ENCODE measurements at regions not wholly inside any gene's neighbourhood (a gene's known extent, or its start where the extent isn't known, plus 50 kb on each side); places are given as distances from the start of the nearest gene placed in this dataset.

- Histone ChIP-seq H3K27me3 (ENCODE audit: control insufficient read depth, insufficient read depth, low read length) (no peaks in the 10 kb centered on the region), H3K4me3 (ENCODE audit: low read depth, low read length) (no peak overlapping the region), H3K36me3 (ENCODE audit: control insufficient read depth, insufficient read depth, low read length) (no peaks in the 10 kb centered on the region)
- DNase-seq (ENCODE audit: low read depth) = no peak
- ChIA-PET POLR2A (no interaction called here), CTCF (interaction anchor here (0.6 to 0.9 kb wide), 3 partner anchors 10 to 110 kb away, joined by 3 read pairs; no protein-coding TSS in a partner anchor)
- no peak for TF ChIP-seq CTCF (IDR thresholded peaks at IDR 0.05; ENCODE audit: insufficient read depth, low read depth, low read length)
These were observed 301.8 kb downstream of the C1D start for GRCh38 chr2:67760995-67761394.

GRCh38 chr2:67771380-67771779 lies 291.4 kb downstream of the C1D start:
- Histone ChIP-seq H3K27me3 (ENCODE audit: control insufficient read depth, insufficient read depth, low read length) (no peaks in the 10 kb centered on the region), H3K4me3 (ENCODE audit: low read depth, low read length) (no peak overlapping the region), H3K36me3 (ENCODE audit: control insufficient read depth, insufficient read depth, low read length) (no peaks in the 10 kb centered on the region)
- CTCF ChIA-PET = interaction anchor here (0.7 to 2.2 kb wide), 2 partner anchors 9 to 10 kb away, joined by 3 to 4 read pairs; no protein-coding TSS in a partner anchor
- no peak for DNase-seq (ENCODE audit: low read depth)
- no peak for TF ChIP-seq CTCF (IDR thresholded peaks at IDR 0.05; ENCODE audit: insufficient read depth, low read depth, low read length)
- POLR2A ChIA-PET = no interaction called here

GRCh38 chr2:67772216-67773170 lies 290.3 kb downstream of the C1D start:
- Histone ChIP-seq H3K27me3 (ENCODE audit: control insufficient read depth, insufficient read depth, low read length) (no peaks in the 10 kb centered on the region), H3K36me3 (ENCODE audit: control insufficient read depth, insufficient read depth, low read length) (no peaks in the 10 kb centered on the region), H3K4me3 (ENCODE audit: low read depth, low read length) (no peak overlapping the region)
- no peak for TF ChIP-seq CTCF (IDR thresholded peaks at IDR 0.05; ENCODE audit: insufficient read depth, low read depth, low read length)
- DNase-seq (ENCODE audit: low read depth) = peak; percentile 24
- CTCF ChIA-PET = interaction anchor here (1.0 to 2.2 kb wide), 3 partner anchors 11 to 58 kb away, joined by 3 to 4 read pairs (median 4); no protein-coding TSS in a partner anchor
- POLR2A ChIA-PET = interaction anchor here (0.6 kb wide), 2 partner anchors 18 to 33 kb away, joined by 3 to 4 read pairs; no protein-coding TSS in a partner anchor

- ChIA-PET POLR2A (no interaction called here), CTCF (interaction anchor here (0.6 to 1.8 kb wide), 3 partner anchors 9 to 12 kb away, joined by 3 to 5 read pairs (median 3); no protein-coding TSS in a partner anchor)
- no peak for DNase-seq (ENCODE audit: low read depth)
- no peak for TF ChIP-seq CTCF (IDR thresholded peaks at IDR 0.05; ENCODE audit: insufficient read depth, low read depth, low read length)
- Histone ChIP-seq H3K27me3 (ENCODE audit: control insufficient read depth, insufficient read depth, low read length) (no peaks in the 10 kb centered on the region), H3K36me3 (ENCODE audit: control insufficient read depth, insufficient read depth, low read length) (no peaks in the 10 kb centered on the region), H3K4me3 (ENCODE audit: low read depth, low read length) (no peak overlapping the region)
These were observed 289.0 kb downstream of the C1D start for GRCh38 chr2:67773851-67774250.

GRCh38 chr2:67776276-67776675 lies 286.5 kb downstream of the C1D start:
- no peak for DNase-seq (ENCODE audit: low read depth)
- Histone ChIP-seq H3K36me3 (ENCODE audit: control insufficient read depth, insufficient read depth, low read length) (no peaks in the 10 kb centered on the region), H3K4me3 (ENCODE audit: low read depth, low read length) (no peak overlapping the region), H3K27me3 (ENCODE audit: control insufficient read depth, insufficient read depth, low read length) (no peaks in the 10 kb centered on the region)
- CTCF ChIA-PET = interaction anchor here (1.0 kb wide), 1 partner anchor 10 kb away, joined by 7 read pairs; no protein-coding TSS in a partner anchor
- TF ChIP-seq CTCF (IDR thresholded peaks at IDR 0.05; ENCODE audit: insufficient read depth, low read depth, low read length) = no peak
- POLR2A ChIA-PET = no interaction called here
